AG10803 (cell line): ENCODE measurements at regions not wholly inside any gene's neighbourhood (a gene's known extent, or its start where the extent isn't known, plus 50 kb on each side); places are given as distances from the start of the nearest gene placed in this dataset.

ENCODE experiments used
- DNase-seq: peaks from one replicate; pipeline ENCODE4 v3.0.0; 2010; ENCODE audit warnings: low read depth
- H3K4me3 ChIP-seq: 2 replicates; pipeline ENCODE4 v1.5.1; 2011; ENCODE audit warnings: mild to moderate bottlenecking, low read length, control low read depth
- CTCF ChIP-seq: conservative IDR thresholded peaks from 2 replicates; pipeline ENCODE4 v1.5.1; 2011; ENCODE audit warnings: mild to moderate bottlenecking, low read length, control low read depth, inconsistent platforms

- TF ChIP-seq CTCF, result no peak
- DNase-seq, result no peak
- H3K4me3 ChIP-seq, result no peak overlapping the region
Measured at GRCh38 chr5:167530548-167530947, 760.9 kb upstream of the WWC1 start.

GRCh38 chr5:167533814-167534795 lies 757.3 kb upstream of the WWC1 start:
- no peak for TF ChIP-seq CTCF
- H3K4me3 ChIP-seq, result no peak overlapping the region
- DNase-seq, result no peak

- TF ChIP-seq CTCF, result no peak
- no peak overlapping the region for H3K4me3 ChIP-seq
- DNase-seq, result no peak
Measured at GRCh38 chr5:167539747-167540146, 751.7 kb upstream of the WWC1 start.

GRCh38 chr5:167546270-167546669 lies 745.2 kb upstream of the WWC1 start:
- no peak overlapping the region for H3K4me3 ChIP-seq
- no peak for TF ChIP-seq CTCF
- no peak for DNase-seq

GRCh38 chr5:167552356-167552755 lies 739.1 kb upstream of the WWC1 start:
- TF ChIP-seq CTCF, result no peak
- no peak for DNase-seq
- no peak overlapping the region for H3K4me3 ChIP-seq

- TF ChIP-seq CTCF, result no peak
- DNase-seq, result no peak
- H3K4me3 ChIP-seq, result no peak overlapping the region
Measured at GRCh38 chr5:167553511-167553910, 737.9 kb upstream of the WWC1 start.
